Renal cortical epithelial cell (primary cell): ENCODE measurements at regions not wholly inside any gene's neighbourhood (a gene's known extent, or its start where the extent isn't known, plus 50 kb on each side); places are given as distances from the start of the nearest gene placed in this dataset.
"Not testable (repeated sequence)": the region's sequence is repeated elsewhere in the genome, so short reads cannot be mapped to it uniquely, and the experiment has no call there.

Source experiments
- DNase-seq: peaks from one replicate; pipeline ENCODE4 v3.0.0-alpha.2; 2011; ENCODE audit warnings: low read depth

DNA sequence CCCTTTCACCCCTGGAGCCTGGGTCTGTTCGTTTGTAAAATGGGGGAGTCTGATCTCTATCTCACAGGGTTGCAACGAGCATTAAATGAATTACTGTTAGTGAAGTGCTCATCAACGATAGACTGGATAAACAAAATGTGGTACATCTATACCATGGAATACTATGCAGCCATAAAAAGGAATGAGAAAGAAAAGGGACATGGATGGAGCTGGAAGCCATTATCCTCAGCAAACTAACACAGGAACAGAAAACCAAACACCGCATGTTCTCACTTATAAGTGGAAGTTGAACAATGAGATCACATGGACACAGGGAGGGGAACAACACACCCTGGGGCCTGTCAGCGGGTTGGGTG lies 348.0 kb upstream of the ID2 start:
- DNase-seq: not testable (repeated sequence)

DNA sequence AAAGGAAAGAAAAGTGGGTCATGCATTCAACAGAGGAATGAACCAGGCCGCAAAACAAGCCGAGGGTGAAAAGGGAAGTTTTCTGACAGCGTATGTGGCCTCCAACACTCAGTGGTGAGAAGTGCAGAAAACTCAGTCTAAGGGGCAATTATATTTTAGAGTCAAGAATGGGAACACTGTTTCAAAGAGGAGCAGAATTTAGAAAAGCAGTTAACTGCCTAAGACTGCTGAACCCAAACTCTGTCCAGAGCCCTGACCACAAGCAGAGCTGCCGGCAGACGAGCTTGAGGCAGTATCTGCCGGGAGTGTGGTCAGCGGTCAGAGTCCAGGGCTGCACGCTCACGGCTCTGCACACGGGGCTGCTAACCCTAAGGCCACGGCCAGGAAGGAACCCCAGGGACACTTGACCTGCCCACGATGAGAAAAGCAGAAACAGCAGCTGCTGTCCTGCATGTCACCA lies 347.0 kb upstream of the ID2 start:
- DNase-seq: peak; percentile 28

DNA sequence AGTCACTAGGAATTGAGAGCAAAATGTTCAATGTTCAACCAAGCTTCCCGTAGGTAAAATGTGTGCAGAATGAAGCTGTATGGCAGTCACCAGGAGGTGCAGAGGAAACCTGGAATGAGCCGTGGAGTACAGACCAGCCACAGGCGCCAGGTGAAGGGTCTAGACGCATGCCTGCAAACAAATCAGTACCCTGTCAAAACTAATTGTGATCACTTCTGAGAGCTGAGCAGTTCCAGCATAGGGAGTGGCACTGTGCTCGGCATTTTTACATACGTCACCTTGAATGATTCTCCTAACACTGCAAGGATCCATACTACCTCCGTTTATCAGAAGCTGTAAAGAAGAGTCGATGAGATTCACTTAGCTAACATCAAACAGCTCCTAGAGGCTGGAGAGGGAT lies 346.1 kb upstream of the ID2 start:
- DNase-seq: no peak

DNA sequence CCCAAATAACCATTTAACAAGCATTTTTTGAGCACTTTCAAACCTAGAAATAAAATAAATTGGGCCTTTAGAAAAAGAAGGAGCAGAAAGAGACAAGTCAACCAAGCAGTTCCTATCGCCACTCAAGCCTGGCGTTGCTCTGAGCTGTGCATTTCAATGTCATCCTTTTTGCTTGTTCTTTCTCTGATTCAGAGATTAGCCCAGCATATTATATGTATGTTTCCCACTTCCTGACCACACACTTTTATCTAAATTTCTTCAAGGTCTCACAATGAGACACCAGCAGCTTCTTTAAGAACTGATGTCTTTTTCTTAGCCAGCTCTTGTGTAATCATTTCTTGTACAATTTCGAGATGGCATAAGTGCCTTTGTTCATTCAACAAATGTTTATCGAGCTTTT lies 344.5 kb upstream of the ID2 start:
- no peak for DNase-seq

DNA sequence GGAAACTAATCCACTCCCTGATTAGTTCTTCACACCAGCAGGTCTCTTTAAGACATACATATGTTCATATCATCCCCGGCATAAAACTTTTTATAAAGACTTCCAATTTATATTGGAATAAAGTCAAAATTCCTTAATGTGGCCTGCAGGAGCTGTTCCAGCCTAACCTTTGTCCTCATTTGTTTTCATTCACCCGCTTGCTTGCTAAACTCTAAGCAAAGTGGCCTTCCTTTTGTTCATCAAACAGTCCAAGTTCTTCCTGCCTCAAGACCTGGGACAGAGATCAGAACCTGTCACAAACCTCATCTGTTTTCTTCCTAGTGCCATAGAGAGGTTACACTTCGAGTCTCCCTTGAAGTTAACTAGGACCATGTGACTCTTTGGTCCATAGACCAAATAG lies 339.4 kb upstream of the ID2 start:
- no peak for DNase-seq

DNA sequence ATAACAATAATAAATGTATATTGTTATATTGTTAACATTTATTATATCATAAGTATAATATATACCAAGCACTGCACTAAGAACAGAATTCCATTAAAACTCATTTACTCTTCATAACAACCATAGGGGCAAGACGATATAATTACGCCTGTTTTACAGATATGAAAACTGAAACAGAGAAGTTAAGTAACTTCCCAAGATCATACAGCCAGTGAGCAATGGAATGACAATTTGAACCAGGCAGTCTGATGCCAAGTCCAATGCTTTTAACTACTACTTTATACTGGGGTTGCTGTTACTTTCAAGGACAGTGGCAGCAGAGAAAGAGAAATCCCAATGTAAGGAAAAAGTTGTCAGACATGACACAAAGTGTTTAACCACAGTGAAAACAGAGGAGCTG lies 338.8 kb upstream of the ID2 start:
- DNase-seq: no peak

DNA sequence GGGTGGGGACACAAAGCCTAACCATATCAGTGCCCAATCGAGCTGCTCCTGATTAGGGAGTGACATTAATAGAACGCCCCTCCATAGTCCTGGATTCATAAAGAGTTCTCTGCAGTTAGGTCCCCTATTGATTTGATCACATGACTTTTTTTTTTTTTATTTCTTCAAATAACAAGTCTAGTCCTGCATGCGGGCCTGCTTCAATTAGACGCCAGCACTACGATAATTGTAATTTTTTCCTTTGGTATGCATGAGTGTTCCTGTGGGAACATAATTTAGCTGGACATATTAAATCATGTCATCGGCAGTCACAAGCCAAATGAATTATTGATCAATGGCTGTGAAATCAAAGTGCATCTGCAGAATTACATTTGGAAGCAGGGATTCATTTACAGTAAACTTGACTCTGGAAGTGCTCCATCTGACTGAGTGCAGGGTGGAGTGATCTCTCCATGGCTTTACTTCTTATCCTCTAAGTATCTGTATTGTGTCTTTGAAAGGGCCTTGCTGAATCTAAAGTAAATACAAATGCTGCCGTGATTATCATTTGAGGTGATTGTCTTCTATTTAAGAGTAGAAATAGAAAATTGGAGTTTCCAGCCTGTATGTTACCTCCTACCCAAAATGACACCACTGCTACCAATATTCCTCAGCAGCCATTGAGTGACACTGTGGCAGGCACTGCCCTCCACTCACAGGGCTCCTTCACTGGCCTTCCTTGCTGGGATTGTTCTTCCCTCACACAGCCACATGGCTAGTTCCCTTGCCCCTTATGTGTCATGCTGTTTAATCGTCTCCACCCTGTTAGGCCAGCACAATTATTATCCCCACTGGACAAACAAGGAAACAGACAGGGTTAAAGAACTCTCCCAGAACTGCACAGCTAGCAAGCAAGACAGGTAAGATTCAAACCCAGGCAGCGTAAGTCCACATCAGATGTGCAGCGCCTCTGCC lies 337.4 kb upstream of the ID2 start:
- no peak for DNase-seq

DNA sequence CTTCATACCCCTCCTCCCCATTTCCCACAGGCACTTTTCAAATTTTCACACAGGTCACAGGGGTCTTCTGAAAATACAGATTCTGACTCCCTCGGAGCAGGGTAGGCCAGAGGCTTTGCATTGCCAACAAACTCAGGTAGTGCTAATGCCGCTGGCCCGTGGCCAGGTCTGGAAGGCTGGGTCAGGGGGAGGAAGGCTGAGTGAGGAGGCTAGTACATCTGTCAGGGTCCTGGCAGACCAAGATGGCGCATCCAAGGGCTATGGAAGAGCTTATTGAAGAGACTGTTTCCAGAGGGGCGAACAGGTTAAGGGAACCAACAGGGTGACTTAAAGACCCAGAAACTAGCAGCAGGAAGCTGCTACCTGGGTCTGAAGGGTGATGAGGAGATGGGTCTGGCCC lies 336.7 kb upstream of the ID2 start:
- no peak for DNase-seq

DNA sequence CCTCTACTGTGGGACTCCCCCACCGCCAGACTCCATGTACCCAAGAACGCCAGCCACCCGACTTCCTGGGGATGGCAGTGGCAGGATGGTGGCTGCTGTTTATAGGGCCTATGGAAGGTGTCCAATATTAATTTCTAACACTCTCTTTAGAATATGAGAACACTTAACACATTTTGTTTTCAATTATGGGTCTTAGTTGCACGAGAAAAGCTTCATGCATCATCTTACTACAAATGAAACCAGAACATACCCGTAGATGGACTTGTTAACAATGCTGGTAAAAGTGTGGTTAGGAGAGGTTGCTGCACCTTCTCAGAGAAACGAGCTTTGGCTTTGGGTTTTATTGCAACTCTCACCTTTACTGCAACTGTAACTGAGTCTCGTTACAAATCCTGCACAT lies 335.6 kb upstream of the ID2 start:
- DNase-seq: no peak

DNA sequence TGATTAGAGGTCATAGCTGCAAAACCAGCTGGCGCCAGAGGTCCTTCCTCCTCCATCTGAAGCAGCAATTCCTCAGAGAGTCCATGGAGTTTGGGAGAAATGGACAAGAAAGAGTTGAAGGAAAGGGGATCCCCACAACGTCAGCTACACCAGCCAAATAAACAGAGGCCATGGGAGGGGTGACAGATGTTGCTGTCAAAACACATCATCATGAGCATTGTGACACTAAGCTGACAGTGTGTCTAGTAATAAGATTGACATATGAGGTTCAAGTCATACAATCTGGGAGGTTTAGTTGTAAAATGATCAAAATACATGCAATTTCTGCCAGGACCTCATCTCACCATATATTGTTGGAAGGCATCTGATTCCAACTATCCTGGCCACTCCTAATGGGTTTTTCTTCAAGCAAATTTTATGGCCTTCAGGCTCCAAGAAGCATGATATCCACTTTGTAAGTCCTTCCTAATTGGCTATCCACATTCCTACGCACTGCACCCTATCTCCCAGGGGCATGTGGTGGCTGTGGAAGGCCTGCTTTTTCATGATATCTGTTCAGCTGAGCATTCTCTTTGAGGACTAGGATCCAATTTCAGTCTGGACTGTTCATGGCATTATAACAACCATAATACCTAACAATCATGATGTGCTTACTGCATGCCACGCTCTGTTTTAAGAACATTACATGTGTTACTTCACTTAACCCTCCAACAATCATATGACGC lies 335.0 kb upstream of the ID2 start:
- no peak for DNase-seq

DNA sequence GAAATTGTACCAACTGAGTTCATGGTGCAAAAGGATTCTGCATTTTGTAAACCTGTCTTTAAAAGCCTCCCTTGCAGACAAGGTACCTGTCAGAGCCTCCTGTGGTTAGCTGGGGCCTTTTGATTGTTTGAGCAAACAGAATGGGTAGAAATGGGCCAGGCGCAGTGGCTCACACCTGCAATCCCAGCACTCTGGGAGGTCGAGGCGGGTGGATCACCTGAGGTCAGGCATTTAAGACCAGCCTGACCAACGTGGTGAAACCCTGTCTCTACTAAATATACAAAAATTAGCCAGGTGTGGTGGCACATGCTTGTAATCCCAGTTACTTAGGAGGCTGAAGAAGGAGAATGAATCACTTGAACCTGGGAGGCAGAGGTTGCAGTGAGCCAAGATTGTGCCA lies 332.9 kb upstream of the ID2 start:
- not testable (repeated sequence) for DNase-seq

DNA sequence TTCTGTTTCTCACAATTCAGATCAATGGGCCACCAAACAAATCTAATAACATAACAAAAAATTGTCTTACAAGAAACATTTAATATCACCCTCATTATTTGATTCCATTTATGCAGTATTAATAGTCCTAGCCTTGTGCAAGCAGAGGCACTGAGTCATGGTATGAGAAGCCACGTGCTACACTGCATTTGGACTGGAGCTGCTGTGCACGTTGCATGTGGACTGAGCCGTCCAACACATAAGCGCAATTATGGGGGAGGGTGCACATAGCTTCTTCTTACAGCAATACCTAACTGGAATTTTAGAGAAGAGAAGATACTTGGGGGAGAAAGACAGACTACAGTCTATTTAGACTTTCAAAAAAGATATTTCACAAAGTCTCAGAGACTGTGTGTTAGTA lies 329.6 kb upstream of the ID2 start:
- no peak for DNase-seq

DNA sequence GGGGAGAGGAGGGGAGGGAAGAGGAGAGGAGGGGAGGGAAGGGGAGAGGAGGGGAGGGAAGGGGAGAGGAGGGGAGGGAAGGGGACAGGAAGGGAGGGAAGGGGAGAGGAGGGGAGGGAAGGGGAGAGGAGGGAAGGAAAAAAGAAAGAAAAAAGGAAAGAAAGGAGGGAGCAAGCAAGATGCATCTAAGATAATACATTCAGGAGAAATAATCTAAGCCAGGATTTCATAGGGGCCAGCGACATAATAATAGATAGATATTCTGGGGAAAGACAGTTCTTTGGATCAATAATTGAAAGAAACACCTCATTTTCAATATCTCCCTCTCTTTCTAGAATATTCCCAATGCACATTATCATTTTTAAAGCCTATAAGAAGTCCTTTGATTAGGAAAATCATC lies 328.9 kb upstream of the ID2 start:
- DNase-seq: no peak

DNA sequence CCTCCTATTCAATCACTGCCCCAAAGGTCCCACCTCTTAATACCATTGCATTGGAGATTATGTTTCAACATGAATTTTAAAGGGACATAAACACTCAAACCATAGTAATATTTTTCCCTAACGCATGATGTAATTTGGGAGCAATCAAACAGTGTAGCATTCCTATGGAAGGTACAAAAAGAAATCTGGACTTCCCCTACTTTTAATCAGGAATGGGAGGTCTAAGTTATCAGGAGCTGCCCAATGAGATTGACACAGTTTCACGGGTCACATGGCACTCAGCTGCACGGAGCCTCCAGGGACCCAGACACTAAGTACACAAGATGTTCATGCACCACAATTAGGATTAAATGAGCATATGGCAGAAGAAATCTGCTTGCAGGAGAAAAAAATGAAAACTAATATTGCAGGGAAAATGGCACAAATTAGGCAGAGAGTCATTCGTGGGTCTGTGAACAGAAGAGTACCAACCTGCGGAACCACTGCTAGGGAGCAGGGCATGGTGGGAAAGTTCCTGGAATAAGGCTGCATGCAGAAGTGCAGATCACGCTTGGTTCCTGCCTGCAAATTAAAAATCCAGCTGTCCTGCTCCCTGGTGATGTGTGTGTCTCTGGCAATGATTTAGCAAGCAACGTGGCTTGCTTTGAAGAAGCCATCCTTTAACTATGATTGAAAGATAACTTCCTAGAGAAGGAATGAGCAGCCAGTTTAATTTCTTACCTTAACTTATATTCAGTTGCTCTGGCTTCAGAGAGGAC lies 326.6 kb upstream of the ID2 start:
- no peak for DNase-seq

DNA sequence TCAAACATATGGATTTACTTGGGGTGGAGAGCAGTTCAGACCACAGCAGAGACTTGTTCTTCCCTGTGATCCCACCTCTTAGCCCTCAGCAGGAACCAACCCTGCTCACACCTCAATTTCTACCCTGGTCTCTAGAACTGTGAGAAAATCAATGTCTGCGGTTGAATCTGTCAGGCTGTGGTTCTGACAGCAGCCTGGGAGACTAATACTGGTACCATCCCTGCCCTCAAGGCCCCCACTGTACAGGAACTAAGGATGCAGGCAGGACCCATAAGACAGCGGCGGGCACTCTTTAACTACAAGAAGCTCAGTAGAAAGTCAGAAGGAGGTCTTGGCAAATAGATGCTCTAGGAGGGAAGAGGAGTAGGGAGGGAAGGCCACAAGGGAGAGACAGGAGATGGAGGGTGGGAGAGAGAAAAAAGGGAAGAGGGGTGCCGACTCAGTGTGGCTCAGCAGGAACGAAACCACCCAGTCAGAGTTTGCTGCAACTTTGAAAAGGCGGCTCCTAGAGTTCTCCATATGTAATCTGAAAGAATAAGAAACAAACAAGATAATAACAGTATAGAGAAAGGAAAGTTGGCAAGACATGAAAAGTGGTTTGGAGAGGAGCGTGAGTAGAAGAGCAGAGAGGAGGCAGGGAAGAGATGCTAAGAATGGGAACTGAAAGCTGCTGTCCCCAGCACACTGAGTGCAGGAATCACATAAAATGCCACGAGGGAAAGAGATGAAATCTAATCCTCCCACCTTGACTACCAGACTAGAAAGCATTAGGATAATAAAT lies 323.9 kb upstream of the ID2 start:
- no peak for DNase-seq

DNA sequence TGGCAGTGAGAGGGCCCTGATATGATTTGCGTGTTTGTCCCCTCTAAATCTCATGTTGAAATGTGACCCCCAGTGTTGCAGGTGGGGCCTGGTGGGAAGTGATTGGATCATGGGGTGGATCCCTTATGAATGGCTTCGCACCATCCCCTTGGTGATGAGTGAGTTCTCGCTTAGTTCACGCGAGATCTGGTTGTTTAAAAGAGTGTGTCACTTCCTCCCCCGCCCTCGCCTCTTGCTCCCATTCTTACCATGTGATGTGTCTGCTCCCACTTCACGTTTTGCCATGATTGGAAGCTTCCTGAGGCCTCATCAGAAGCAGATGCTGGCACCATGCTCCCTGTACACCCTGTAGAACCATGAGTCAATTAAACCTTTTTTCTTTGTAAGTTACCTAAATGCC lies 319.9 kb upstream of the ID2 start:
- DNase-seq: no peak

DNA sequence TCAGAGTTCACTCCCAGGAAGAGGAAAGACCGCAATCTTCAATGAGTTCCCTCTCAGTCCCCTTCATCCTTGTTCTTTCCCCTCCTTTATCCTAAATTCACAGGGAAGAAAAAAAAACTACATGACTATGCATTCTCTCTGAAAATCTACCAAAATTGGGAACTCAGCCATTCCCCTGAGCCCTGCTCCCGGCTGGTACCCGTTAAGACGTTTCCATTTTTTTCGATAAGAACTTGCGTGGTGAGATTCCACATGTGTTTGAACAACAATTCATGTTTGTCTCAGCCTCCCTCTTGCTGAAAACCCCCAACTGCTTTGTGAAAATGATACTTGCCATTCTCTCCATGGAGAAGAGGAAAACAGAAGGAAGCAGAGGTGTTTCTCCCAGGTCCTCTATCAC lies 318.7 kb upstream of the ID2 start:
- no peak for DNase-seq

DNA sequence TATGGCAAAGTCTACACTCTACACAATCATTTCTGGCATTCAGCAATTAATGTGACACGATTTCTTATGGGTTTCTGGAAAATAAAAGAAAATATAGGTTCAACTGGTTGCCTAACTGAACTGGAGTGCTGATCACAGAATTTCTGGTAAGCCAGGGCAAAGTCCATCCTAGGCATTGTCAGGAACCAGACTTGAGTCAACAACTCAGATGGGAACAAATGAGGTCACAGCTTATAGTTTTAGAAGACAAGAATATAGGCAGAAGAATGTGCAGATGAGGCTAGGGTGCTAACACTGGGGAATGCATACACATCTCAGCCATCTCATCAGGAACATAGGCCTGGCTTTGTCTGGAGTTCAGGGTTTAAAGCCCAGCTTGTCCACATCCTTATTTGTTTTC lies 317.2 kb upstream of the ID2 start:
- DNase-seq: peak; percentile 57

DNA sequence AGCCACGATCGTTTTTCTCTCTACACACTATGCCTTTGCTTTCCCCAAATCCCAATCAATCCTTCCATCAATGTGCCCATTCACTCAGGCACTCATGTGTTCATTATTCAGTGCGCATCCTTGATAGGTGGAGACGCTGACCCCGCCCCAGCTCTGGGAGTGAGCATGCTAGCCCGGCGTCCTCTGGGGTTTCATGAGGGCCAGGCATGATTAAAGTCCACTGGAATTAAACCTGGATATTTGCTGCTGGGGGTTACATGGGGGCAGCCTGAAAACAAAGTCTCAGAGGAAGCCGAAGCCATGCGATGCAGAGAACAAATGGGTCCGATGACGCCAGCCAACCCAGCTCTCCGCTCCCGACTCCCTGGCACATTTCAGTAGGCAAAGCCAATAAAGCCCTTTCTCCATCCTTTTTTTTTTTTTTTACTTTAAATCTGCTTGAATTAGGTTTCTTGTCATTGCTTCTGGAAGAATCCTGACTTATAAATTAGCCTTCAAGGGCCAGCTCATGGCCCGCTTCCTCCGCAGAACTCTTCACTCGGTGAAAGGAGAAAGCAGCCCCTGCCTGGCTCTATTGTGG lies 316.4 kb upstream of the ID2 start:
- DNase-seq: no peak

DNA sequence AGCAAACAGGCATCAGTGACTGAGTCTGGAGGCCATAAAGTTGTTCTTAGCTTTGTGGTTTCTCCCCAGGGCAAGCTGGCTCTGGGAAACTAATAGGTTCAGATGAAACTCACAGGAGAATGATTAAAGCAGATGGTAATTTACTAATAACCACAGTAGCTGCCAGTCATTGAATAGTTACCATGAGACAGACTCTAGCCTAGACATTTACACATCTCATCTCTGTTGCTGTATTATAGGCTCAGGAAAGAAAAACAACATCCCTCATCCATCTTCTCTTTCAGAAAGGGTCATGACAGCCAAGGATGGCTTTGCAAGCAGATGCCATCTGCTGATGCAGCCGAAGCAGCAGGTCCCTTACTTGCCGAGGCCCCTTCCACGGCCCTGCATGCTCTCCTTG lies 314.0 kb upstream of the ID2 start:
- DNase-seq: peak; percentile 23

DNA sequence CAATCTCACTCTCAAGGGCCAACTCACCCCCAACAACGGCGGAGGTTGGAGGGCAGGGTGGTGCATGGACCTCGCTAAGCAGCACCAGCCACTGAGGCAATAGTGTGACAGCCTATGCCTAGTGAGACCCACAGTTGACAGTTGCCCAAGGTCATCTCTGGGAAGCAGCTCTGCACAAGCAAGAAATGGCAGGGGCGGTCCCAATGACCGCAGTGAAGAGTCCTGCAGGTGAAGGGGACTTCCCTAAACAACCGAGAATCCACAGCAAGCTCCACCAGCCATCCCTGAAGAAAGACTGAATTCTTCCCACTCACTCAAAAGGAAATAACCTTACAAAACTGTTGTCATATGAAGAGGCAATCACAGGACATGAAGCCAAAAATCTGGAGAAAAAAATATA lies 313.4 kb upstream of the ID2 start:
- no peak for DNase-seq
